Neural progenitor cell (in vitro differentiated cells): ENCODE measurements at regions not wholly inside any gene's neighbourhood (a gene's known extent, or its start where the extent isn't known, plus 50 kb on each side); places are given as distances from the start of the nearest gene placed in this dataset.

ENCODE experiments used
- EZH2 ChIP-seq: fragments of 200-600 bp; sonication (generic); IDR thresholded peaks from 2 replicates; pipeline ENCODE4 v1.6.1; 2017; ENCODE audit warnings: antibody characterized with exemption, mild to moderate bottlenecking, moderate library complexity
- EZH2phosphoT487 ChIP-seq: fragments of 200-600 bp; sonication (generic); IDR thresholded peaks from 2 replicates; pipeline ENCODE4 v1.6.1; 2017; ENCODE audit warnings: antibody characterized with exemption
- TF ChIP-seq, protein P1 (sequence below): fragments of 200-600 bp; sonication (generic); IDR thresholded peaks from 2 replicates; pipeline ENCODE4 v1.5.1; 2017; ENCODE audit warnings: antibody characterized with exemption, mild to moderate bottlenecking

DNA sequence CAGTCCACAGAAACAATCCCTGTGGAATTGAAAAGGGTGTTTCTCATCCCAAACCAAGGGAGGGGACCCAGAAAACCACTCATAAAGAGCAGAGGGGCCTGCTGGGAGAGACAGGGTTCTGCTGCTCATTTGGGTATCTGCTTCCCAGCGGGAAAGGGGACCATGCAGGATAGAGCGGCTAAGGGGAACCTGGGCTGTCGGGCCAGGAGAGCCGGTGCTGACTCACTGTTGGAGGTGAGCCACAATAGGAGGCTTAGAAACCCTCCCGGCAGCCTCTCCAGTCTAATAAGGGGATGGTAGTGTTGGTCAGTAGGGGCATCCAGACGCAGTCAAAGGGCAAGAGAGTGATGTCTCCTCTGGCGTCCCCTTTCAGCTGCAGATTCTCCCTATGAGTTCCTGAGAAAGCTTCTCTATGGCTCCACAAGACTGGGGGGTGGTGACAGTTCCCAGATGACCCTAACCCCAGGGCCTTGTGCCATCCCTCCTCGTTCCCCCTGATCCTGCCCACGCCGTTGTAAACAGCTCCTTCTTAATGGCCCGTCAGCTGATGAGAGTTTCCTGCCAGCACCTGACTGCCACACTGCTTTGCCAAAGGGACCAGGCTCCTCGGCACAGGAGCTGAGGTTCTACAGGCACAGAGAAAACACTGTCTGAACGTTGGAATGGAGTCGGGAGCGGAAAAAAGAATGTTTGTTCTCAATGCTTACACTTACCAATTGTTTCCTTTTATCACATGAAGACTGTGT lies 646.1 kb upstream of the DEFB115 start:
- TF ChIP-seq, protein P1, sequence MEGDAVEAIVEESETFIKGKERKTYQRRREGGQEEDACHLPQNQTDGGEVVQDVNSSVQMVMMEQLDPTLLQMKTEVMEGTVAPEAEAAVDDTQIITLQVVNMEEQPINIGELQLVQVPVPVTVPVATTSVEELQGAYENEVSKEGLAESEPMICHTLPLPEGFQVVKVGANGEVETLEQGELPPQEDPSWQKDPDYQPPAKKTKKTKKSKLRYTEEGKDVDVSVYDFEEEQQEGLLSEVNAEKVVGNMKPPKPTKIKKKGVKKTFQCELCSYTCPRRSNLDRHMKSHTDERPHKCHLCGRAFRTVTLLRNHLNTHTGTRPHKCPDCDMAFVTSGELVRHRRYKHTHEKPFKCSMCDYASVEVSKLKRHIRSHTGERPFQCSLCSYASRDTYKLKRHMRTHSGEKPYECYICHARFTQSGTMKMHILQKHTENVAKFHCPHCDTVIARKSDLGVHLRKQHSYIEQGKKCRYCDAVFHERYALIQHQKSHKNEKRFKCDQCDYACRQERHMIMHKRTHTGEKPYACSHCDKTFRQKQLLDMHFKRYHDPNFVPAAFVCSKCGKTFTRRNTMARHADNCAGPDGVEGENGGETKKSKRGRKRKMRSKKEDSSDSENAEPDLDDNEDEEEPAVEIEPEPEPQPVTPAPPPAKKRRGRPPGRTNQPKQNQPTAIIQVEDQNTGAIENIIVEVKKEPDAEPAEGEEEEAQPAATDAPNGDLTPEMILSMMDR = no peak
- TF ChIP-seq EZH2 = no peak
- no peak for TF ChIP-seq EZH2phosphoT487
